Lung (tissue), 11 donors: ENCODE measurements at regions not wholly inside any gene's neighbourhood (a gene's known extent, or its start where the extent isn't known, plus 50 kb on each side); places are given as distances from the start of the nearest gene placed in this dataset.
A peak's percentile ranks its signal among the peaks of the same experiment; 100 is the strongest.

Experiments used
- ATAC-seq: fragments of 200-7000 bp; cut with Tn5 transposase; one replicate; pipeline ENCODE4 v1.9.1; 2020; ENCODE audit warnings: moderate number of reproducible peaks; ENCODE audit not compliant: insufficient read depth, low FRiP score
- DNase-seq, 3 donors: peaks; one replicate each; pipeline ENCODE4 v3.0.0-alpha.2; 2013 to 2017
- H3K27ac ChIP-seq, 2 donors: one replicate each; pipeline ENCODE4 v1.5.1; 2013; ENCODE audit warnings: mild to moderate bottlenecking in 2 of 2, moderate library complexity in 2 of 2, control low read depth in 1 of 2, inconsistent platforms in 1 of 2, low read depth in 1 of 2, low read length in 1 of 2
- H3K27me3 ChIP-seq, 3 donors: one replicate each; pipeline ENCODE4 v1.5.1; 2013; ENCODE audit warnings: low read length in 2 of 3; ENCODE audit not compliant: control insufficient read depth in 3 of 3, insufficient read depth in 3 of 3
- H3K36me3 ChIP-seq, 4 donors: one replicate each; pipeline ENCODE4 v1.5.1; 2013; ENCODE audit warnings: low read length in 4 of 4, mild to moderate bottlenecking in 1 of 4, moderate library complexity in 1 of 4; ENCODE audit not compliant: control insufficient read depth in 4 of 4, insufficient read depth in 4 of 4
- H3K4me1 ChIP-seq, 5 donors: one replicate each; pipeline ENCODE4 v1.5.1; 2013; ENCODE audit warnings: low read length in 5 of 5, mild to moderate bottlenecking in 2 of 5, moderate library complexity in 1 of 5; ENCODE audit not compliant: control insufficient read depth in 5 of 5, insufficient read depth in 5 of 5
- H3K4me3 ChIP-seq: one replicate; pipeline ENCODE4 v1.5.1; 2013; ENCODE audit warnings: mild to moderate bottlenecking, control low read depth, moderate library complexity
- H3K9ac ChIP-seq, 2 donors: one replicate each; pipeline ENCODE4 v1.5.1; 2013; ENCODE audit warnings: low read length in 2 of 2, control low read depth in 1 of 2; ENCODE audit not compliant: insufficient read depth in 1 of 2
- H3K9me3 ChIP-seq, 4 donors: one replicate each; pipeline ENCODE4 v1.5.1; 2013; ENCODE audit warnings: low read length in 3 of 4, mild to moderate bottlenecking in 1 of 4, moderate library complexity in 1 of 4; ENCODE audit not compliant: control insufficient read depth in 4 of 4, insufficient read depth in 3 of 4
- CTCF ChIP-seq: IDR thresholded peaks from 2 replicates; pipeline ENCODE4 v1.5.1; 2012; ENCODE audit warnings: mild to moderate bottlenecking; ENCODE audit errors: control extremely low read depth, extremely low read depth
- WGBS, 2 donors: extraction: QIAGEN DNeasy Blood & Tissue Kit; methylation state at CpG; one replicate each; pipeline ENCODE4 v1.1.7; 2013; 5-methylcytosine and 5-hydroxymethylcytosine counted together
- donor health status: control.
- donor health status: control.
- donor health status: Bipolar disorder and iron deficiency.
- donor health status: healthy.
- donor health status: DM: yes; HTN: yes; CAD: no.

DNA sequence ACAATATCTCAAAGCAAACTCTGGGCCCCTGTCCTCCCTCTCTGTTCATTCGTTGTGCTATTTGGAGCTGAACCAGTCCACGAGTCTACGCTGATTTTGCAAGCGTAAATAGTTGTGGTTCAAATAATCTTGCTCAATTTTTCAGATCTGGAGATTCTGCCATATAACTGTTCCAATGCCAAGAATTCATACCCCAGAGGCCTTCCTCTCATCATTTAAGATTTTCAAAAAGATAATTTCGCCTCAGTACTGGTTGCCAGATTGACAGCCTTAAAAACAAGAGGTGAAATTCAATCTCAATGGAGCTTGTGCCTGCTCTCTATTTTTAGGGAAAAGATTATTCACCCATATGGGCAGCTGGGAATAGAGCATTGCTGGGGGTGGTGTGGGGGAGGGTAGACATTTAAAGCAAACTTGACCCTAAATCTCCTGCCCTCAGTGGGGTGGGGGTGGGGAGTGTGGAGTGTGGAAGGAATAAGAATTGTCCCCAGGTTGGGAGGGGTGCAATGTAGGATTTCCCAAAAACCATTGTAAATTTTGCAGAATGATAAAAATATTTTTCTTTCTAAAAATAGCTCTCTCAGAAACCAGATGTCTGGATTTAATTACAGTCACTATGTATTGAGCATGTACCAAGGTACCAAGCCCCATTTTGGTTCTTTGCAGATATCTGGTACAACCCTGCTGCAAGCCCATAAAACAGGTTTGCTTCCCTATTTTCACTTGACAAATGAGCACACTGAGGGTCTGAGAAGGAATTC is 104.7 kb upstream of the EEPD1 start:
- 41 to 46% methylated on average over 5 of the region's 5 CpGs for WGBS, 2 donors
- Histone ChIP-seq H3K27ac (peak overlapping the region in 1 of 2 donors; percentile 48), H3K27me3 (no peaks in the 10 kb centered on the region)

DNA sequence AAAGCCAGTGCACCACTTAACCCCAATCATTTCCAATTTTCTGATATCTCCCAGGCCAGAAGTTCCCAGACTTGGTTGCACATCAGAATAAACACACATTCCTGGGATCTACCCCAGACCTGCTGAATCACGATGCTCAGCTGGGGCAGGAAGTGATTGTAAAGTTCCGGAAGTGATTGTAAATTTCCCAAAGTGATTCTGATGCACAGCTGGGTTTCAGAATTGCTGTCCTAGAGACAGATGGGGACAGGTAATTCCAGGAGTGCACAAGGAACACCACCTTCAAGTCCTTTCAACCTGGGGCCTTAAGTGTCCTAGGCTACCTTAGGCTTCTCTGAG is 104.2 kb upstream of the EEPD1 start:
- Histone ChIP-seq H3K9ac (no peak overlapping the region), H3K4me3 (no peak overlapping the region), H3K36me3 (no peaks in the 10 kb centered on the region), H3K27ac (no peak overlapping the region), H3K4me1 (peaks cover 18 to 48% (median 24%) of the 10 kb centered on the region in 5 donors), H3K27me3 (no peaks in the 10 kb centered on the region), H3K9me3 (no peaks in the 10 kb centered on the region)
- ATAC-seq (no peak), DNase-seq (no peak)
- 21 to 32% methylated on average over 2 of the region's 2 CpGs for WGBS, 2 donors
- TF ChIP-seq CTCF: no peak

More for the DNA sequence above, 104.7 kb upstream of the EEPD1 start:
- Histone ChIP-seq H3K4me3 (no peak overlapping the region), H3K4me1 (peaks cover 18 to 48% (median 24%) of the 10 kb centered on the region in 5 donors), H3K9ac (no peak overlapping the region), H3K9me3 (no peaks in the 10 kb centered on the region), H3K36me3 (no peaks in the 10 kb centered on the region)
- DNase-seq (peak in 2 of 3 donors; percentile 62 to 83), ATAC-seq (peak; percentile 36)
- no peak for TF ChIP-seq CTCF

DNA sequence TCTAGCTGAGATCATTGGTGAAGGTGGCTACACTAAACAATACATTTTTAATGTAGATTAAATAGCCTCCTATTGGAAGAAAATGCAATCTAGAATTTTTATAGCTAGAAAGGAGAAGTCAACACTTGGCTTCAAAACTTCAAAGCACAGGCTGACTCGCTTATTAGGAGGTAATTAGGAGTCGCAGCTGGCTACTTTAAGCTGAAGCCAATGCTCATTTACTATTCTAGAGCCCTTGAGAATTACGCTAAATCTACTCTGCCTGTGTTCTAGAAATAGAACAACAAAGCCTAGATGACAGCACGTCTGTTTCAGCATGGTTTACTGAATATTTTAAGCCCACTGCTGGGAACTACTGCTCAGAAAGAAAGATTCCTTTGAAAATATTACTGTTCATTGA is 101.6 kb upstream of the EEPD1 start:
- peaks cover 6 to 24% (median 18%) of the 10 kb centered on the region in 5 donors for H3K4me1 ChIP-seq
- H3K9ac ChIP-seq: no peak overlapping the region
- H3K27me3 ChIP-seq: no peaks in the 10 kb centered on the region
- H3K9me3 ChIP-seq: no peaks in the 10 kb centered on the region
- no peaks in the 10 kb centered on the region for H3K36me3 ChIP-seq
- WGBS, 2 donors: 46 to 83% methylated on average over 4 of the region's 4 CpGs
- DNase-seq (peak in 2 of 3 donors; percentile 27 to 51), ATAC-seq (no peak)
- H3K27ac ChIP-seq: no peak overlapping the region
- no peak overlapping the region for H3K4me3 ChIP-seq
- TF ChIP-seq CTCF: no peak

DNA sequence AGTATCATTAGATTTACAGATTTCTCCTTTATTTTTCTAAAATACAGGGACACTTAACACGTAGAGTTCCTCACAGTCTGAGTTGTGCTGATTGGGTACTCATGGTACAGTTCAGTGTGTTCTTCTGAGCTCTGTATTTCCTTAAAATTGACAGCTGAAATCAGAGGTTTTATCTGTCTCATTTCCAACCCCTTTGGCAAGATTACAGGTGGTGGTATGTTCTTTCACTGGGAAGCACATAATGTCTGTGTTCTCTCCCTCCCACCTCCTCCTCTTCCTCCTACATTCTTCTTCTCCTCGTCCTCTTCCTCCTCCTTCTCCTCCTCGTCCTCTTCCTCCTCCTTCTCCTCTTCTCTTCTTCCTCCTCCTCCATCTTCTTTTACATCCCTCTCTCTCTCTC is 99.5 kb upstream of the EEPD1 start:
- Histone ChIP-seq H3K9me3 (no peaks in the 10 kb centered on the region), H3K27ac (no peak overlapping the region), H3K9ac (no peak overlapping the region), H3K27me3 (no peaks in the 10 kb centered on the region), H3K36me3 (no peaks in the 10 kb centered on the region), H3K4me1 (peaks cover 0 to 9% (median 5%) of the 10 kb centered on the region in 5 donors), H3K4me3 (no peak overlapping the region)
- DNase-seq (no peak), ATAC-seq (no peak)
- 64 to 67% methylated on average over 3 of the region's 3 CpGs for WGBS, 2 donors
- TF ChIP-seq CTCF: no peak
